GM20431 (cell line): ENCODE measurements at regions not wholly inside any gene's neighbourhood (a gene's known extent, or its start where the extent isn't known, plus 50 kb on each side); places are given as distances from the start of the nearest gene placed in this dataset.

ENCODE experiments used
- in situ Hi-C: fragments of 300-500 bp; cut with MseI, MboI; formaldehyde crosslinking; loops from one replicate; pipeline ENCODE4 v1.15.0; 2020; ENCODE audit warnings: low sequenced_read_pairs; ENCODE audit not compliant: unreplicated experiment

DNA sequence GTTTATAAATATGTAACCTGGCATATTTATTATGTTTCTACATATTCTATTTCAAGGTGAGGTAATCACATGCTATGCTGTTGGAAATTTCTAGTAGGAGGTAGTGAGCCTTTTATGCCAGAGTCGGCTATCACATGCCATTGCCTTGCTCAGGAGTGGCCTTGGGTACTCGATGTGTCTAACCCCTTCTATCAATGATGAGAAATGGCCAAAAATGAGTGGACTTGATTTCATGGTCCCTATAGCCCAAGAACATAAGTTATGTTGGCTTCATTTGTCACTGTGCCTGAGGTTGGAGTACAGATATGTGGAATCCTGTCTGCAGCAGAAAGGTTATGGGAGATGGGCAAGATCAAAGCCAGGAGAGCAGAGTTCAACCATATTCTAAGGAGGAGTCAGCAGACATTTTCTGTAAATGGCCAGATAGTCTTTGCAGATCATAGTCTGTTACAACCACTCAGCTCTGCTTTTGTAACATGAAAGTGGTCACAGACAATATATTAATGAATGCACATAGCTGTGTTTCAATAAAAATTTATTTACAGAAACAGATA, 554.4 kb downstream of the PDCD6IP start:
- in situ Hi-C loops: no loop called here

GRCh38 chr3:34357461-34357860, 559.0 kb downstream of the PDCD6IP start:
- in situ Hi-C loops: no loop called here

DNA sequence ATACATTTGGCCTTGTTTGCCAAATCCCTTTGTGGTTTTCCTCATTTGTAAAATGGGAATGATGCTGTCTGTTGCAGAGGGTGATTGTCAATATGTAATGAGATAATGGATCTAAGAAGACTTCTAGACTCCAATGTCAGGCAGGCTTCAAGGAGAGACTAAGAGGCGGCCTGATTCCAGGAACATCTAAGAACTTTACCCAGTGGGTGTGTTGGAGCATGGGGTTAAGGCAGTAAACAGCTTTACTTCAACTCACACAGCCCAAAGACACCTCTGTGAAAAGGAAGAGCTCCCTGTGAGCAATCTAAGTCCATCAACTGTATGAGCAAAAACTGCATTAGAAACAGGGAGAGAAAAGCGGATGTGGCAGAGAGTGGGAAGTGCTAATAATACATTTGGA, 560.6 kb downstream of the PDCD6IP start:
- in situ Hi-C loops: no loop called here

DNA sequence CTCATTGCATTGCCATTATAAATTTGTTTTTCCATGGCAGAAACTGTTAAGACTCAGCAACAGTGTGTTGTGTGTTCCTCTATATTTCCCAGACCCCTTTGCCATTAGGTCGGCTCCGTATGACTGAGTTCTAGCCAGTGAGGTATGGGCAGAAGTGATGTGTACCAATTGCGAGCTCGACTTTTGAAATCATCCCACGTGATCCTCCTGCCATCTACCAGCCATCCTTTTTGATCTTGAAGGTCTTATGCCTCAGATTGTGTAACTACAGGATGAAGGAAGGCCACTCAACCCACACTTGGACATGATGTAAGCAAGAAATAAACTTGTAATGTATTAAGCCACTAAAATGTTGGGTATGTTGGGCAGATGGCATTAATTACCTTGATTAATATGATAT, 562.3 kb downstream of the PDCD6IP start:
- in situ Hi-C loops: no loop called here

DNA sequence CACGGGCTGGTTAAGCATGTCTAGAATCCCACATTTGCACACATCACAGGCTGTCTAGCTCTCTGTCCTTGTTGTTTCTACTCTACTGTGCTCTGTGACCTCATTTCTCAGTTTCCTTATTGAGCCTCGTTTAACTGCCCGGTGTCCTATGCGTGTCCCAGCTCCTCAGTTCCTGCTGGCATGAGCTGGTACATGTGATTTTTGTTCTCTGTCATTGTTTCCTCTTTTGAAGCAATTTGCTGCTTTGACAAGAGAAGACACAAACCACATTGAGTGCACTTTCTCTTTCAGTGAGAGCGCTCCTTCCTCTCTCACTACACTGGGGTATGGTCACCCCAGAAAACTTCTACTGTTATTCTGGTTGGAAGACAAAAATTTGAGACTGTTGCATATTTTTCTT, 563.5 kb downstream of the PDCD6IP start:
- in situ Hi-C loops: no loop called here

DNA sequence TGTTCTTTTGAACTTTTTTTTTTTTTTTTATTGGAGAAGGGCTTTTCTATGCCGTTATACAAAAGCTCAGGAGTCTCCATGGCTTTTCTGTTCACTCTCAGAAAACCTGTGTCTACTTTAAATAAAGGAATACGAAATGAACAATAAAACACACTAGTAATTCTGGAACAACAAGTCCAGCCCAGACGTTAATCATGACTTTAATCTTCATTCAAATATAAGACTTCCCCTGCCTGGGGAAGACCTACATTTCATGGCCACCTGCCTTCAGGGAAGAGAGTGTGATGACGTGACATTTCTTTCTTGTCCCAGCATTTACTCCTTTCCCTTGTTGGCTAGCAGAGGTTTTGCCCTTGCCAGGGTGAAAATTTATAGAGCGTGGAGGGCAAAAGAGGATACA, 564.5 kb downstream of the PDCD6IP start:
- in situ Hi-C loops: no loop called here

DNA sequence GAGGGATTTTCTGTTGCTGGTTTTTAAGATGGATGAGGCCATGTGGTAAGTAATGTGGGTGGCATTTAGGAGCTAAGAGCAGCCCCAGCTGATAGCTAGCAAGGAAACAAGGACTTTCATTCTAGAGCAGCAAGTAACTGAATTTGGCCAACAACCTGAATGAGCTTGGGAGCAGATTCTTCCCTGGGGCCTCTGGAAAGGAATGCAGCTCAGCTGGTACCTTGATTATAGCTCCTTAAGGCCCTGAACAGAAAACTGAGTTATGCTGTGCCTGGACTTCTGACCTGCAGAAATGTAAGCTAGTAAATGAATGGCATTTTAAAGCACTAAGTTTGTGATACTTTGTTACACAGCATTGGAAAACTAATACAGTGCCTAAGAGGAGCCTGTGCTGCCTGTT, 565.5 kb downstream of the PDCD6IP start:
- in situ Hi-C loops: no loop called here

- in situ Hi-C loops: no loop called here
Observed at GRCh38 chr3:34364335-34364734, 565.9 kb downstream of the PDCD6IP start.

DNA sequence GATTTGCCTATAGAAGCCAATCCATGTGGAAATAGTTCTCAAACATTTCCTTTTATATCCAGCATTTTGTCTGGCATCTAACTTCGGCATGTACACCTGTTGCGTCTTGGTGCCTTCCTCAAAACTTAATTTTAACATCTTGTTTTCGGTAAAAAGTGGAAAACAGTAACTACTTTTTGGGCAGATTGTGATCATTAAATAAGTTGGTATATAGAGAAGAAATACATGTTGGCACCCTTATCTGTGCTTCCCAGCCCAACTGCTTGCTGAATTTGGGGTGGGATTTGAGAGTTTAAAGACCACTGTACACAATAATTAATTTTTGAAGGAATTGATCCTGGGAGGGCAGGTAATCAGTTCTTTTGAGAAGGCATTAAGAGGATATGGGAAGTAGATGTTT, 566.8 kb downstream of the PDCD6IP start:
- in situ Hi-C loops: no loop called here

GRCh38 chr3:34365771-34366170, 567.3 kb downstream of the PDCD6IP start:
- in situ Hi-C loops: no loop called here

- in situ Hi-C loops: no loop called here
Observed at GRCh38 chr3:34367521-34367920, 569.1 kb downstream of the PDCD6IP start.

- in situ Hi-C loops: no loop called here
Observed at GRCh38 chr3:34374521-34374920, 576.1 kb downstream of the PDCD6IP start.

DNA sequence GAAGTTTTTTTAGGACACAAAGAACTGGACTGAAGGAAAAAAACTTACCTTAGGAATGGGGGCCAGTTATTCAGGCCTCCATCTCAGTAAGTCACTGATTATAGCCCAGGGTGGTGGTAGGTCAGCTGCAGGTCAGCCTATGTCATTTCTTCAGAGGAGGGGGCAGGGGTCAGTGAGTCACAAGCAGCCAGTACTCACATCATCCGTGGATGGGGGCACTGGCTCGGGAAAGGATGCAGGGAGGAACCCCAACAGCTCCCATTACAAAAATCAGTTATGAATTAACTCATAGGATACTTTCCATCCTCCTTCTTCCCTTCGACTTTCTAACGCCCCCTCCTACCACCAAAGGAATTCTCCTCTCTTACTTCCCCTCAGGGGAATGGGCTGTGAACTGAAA, 578.3 kb downstream of the PDCD6IP start:
- in situ Hi-C loops: no loop called here

GRCh38 chr3:34377961-34378360, 579.5 kb downstream of the PDCD6IP start:
- in situ Hi-C loops: no loop called here

DNA sequence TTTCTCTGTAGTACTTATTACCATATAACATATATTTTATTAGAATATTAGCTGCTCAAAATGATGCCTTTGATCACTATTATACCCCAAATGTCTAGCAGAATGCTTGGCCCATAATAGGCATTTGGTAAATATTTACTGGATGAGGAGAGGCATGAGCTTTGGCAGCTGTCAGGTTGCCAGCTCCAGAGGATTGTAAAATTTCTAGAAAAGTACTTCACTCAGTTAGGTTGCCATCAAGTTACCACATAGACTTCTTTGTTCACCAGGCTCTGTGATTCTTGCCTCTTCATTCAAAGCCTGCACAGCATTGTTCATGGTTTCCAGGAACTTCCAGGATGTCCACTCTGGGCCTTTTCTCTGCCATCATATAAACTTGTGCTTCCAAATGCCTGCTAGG, 582.8 kb downstream of the PDCD6IP start:
- in situ Hi-C loops: no loop called here

DNA sequence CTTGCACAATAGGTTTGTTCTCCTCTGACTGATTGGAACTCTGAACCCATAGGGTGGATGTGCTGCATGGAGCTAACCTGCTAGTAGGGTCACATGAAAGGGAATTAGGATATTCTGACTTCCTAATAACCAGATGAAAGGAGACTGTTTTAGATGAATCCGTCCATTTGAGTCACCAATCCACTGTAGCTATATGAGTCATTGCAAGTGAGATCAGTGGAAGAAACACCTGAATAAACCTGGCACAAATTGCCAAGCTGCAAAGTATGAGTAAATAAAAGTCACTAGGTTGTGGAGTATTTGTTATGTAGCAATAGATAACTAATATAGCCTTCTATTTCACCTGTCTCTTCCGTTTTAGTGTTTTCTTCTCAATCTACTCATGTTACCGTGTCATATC, 584.4 kb downstream of the PDCD6IP start:
- in situ Hi-C loops: no loop called here

- in situ Hi-C loops: no loop called here
Observed at GRCh38 chr3:34386309-34386708, 587.9 kb downstream of the PDCD6IP start.

DNA sequence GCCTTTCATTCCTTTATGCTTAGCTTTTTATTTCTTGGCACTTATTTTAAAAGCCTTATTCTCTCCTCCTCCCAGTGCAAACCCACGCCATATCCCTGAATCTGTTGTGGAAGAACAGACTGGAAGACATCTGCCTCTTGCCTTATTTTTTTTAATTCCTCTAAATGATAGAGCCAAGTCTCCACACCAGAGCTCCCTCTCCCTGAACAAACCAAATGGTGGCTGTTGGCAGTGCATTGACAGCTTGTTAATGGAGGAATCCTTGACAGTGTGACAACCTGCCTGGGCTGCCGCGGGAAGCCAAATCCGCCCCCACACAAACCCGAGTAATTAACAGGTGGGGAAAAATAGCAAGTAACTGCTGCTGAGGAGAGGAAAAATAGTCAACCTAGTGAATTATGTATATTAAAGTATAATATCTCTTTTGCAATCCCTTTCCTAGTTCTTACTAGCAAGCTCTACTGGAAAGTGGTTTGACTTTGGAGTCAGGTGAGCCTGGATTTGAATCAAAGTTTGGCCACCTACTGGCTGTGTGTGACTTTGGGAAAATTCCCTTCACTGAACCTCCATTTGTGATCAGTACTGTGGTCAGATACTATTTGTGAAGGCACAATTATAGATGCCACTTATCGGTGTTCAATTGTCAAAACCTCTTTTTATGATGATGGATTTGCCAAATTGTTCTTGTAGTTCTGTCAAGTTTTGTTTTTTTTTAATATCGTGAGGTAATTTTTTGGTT, 589.6 kb downstream of the PDCD6IP start:
- in situ Hi-C loops: no loop called here

DNA sequence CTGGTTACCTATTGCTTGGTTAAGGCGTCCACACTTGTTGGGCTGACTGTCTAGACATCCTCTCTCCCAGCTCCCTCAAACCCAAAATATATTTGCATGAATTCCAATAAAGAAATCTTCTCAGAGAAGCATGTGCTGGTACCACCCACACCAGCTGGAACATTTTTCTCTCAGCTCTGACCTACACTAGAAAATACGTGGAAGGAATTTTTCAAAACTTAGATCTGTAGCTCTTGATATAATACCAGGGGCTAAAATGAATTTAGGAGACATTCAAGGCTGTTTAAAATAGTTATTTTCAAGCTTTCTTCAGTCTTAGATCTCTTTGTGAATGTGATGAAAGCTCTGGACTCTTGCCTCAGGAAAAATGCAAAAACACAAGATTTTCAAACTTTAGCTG, 590.4 kb downstream of the PDCD6IP start:
- in situ Hi-C loops: no loop called here

DNA sequence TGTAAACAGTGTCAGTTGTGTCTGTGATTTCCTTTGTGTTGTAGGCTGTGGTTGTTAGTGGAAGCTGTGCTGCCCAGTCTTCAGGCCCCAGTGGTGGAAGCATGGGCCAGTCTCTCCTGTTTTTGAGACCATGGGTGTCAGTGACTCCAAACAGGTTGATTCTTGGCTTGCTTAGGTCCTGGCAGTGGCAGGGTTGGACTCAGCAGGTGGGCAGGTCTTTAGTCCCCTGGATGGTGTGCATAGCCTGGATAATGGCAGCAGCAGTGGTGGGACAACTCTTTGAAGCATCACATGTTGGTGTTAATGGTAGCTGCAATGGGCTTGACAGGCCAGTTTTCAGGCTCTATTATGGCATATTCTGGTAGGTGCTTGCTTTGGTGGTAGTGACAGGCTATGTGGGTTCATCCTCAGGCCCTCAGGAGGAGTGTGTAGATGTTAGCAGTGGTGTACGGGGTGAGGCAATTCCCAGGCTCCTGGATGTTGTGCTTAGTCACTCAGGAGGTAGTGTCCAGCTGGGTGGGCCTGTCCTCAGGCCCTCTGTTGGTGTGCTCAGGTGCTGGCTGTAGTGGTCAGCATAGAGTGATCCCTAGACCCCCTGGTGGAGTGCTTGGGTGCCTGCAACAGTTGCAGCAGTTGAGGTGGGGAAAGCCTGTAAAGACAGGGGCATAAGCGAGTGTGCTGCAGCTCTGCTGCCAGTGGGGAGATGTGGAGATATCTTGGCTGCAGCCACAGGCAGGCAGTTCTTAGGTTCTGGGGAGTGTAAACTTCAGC, 596.7 kb downstream of the PDCD6IP start:
- in situ Hi-C loops: no loop called here

GRCh38 chr3:34396288-34396687, 597.9 kb downstream of the PDCD6IP start:
- in situ Hi-C loops: no loop called here
